ENCODE measurements at regions not wholly inside any gene's neighbourhood (a gene's known extent, or its start where the extent isn't known, plus 50 kb on each side); places are given as distances from the start of the nearest gene placed in this dataset.

DNA sequence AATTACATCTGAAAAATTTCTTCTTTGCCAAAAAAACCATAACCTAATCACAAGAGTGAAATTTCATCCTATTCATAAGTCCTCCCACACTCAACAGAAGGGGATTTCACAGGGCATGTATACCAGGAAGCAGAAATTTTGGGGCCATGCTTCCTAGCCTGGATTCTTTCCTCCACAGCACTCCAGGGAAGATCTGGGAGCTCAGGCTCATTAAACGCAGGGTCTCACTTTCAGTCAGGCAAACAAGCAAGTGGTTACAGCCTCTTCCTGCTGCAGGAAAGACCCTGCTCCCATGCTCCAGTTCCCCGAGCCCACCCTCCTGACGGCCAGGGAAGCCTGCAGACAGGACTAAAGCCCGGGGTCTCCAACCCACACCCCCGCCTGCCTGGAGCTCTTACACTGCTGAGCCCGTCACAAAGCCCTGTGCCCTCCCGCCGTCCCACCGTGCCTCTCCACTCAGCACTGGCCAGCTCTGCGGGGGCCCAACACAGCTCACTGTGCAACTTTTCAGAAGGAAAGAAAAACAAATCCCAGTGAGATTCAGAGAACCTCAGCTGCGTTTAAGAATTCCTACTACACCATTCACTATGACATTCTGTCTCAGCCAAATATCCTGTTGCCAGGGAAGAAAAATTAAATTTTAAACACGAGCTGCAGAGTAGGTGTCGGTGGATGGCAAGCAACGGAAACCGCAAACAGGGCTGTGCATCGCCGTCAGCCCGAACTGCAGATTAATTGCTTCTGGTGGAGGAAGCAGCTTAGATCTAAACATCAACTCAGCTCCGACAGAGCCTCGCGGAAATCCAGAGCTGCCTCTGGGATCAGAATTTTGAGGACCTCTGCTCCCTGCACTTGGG is 106.7 kb upstream of the SFSWAP start:
- TF ChIP-seq, protein P1, sequence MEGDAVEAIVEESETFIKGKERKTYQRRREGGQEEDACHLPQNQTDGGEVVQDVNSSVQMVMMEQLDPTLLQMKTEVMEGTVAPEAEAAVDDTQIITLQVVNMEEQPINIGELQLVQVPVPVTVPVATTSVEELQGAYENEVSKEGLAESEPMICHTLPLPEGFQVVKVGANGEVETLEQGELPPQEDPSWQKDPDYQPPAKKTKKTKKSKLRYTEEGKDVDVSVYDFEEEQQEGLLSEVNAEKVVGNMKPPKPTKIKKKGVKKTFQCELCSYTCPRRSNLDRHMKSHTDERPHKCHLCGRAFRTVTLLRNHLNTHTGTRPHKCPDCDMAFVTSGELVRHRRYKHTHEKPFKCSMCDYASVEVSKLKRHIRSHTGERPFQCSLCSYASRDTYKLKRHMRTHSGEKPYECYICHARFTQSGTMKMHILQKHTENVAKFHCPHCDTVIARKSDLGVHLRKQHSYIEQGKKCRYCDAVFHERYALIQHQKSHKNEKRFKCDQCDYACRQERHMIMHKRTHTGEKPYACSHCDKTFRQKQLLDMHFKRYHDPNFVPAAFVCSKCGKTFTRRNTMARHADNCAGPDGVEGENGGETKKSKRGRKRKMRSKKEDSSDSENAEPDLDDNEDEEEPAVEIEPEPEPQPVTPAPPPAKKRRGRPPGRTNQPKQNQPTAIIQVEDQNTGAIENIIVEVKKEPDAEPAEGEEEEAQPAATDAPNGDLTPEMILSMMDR (IDR thresholded peaks at IDR 0.05; ENCODE audit: control insufficient read depth, insufficient read depth, low read depth, low read length, missing control alignments) = no peak
- no peak for DNase-seq (ENCODE audit: low read depth)
- H3K4me3 ChIP-seq (ENCODE audit: control insufficient read depth, low read depth, low read length) = no peak overlapping the region

DNA sequence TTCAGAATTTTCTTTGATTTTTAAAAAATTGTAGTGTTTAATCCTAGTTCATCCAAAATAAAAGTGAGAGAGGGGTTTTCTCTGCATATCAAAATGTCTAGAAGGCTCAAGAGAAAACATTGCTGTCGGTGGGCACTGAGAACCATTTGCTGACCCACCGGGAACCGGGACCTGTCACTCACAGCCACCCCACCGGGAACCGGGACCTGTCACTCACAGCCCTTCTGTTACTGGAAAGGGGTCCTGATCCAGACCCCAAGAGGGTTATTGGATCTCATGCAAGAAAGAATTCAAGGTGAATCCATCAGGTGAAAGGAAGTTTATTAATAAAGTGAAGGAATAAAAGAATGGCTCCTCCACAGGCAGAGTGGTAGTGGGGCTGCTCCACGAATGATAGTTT is 106.0 kb upstream of the SFSWAP start:
- TF ChIP-seq, protein P1 (IDR thresholded peaks at IDR 0.05; ENCODE audit: control insufficient read depth, insufficient read depth, low read depth, low read length, missing control alignments) = no peak
- DNase-seq (ENCODE audit: low read depth) = no peak
- no peak overlapping the region for H3K4me3 ChIP-seq (ENCODE audit: control insufficient read depth, low read depth, low read length)

DNA sequence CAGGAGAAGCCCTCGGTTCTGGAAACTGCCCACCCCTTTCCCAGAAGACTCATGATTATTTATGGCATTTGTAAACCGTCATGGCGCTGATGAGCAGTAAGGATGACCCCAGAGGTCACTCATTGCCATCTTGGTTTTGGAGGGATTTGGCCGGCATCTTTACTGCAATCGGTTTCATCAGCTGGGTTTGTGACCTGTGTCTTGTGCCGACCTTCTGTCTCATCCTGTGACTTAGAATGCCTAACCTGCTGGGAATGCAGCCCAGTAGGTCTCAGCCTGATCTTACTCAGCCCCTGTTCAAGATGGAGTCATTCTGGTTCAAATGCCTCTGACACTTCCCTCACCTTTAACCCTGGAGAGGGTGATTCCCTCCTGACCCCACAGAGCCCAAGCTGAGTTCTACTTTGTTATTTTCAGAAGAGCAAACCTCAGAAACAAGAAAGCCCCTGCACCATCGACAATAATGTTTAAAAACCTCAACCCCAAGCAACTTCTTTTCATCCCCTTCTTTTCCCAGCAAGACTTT is 105.5 kb upstream of the SFSWAP start:
- no peak overlapping the region for H3K4me3 ChIP-seq (ENCODE audit: control insufficient read depth, low read depth, low read length)
- DNase-seq (ENCODE audit: low read depth) = no peak
- TF ChIP-seq, protein P1 (IDR thresholded peaks at IDR 0.05; ENCODE audit: control insufficient read depth, insufficient read depth, low read depth, low read length, missing control alignments) = no peak

DNA sequence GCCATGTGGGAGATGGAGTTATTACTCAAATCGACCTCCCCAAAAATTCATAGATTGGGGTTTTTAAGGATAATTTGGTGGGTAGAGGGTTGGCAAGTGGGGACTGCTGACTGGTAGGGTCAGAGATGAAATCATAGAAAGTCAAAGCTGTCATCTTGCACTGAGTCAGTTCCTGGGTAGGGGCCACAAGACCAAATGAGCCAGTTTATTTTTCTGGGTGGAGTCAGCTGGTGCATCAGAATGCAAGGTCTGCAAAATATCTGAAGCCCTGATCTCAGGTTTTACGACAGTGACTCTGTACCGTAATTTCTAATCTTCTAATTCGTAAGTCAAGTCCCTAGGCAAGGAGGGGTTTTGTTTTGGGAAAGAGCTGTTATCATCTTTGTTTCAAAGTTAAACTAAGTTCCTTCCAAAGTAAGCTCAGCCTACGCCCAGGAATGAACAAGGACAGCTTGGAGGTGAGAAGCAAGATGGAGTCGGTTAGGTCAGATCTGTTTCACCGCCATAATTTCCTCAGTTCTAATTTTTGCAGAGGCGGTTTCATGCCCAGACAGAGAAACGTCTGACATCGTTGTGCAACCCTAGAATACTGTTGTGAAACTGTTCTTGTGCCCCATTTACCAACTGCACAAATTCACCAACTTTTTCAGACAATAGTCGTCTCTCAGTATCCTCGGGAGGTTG is 104.5 kb upstream of the SFSWAP start:
- no peak overlapping the region for H3K4me3 ChIP-seq (ENCODE audit: control insufficient read depth, low read depth, low read length)
- TF ChIP-seq, protein P1 (IDR thresholded peaks at IDR 0.05; ENCODE audit: control insufficient read depth, insufficient read depth, low read depth, low read length, missing control alignments) = no peak
- DNase-seq (ENCODE audit: low read depth) = no peak

DNA sequence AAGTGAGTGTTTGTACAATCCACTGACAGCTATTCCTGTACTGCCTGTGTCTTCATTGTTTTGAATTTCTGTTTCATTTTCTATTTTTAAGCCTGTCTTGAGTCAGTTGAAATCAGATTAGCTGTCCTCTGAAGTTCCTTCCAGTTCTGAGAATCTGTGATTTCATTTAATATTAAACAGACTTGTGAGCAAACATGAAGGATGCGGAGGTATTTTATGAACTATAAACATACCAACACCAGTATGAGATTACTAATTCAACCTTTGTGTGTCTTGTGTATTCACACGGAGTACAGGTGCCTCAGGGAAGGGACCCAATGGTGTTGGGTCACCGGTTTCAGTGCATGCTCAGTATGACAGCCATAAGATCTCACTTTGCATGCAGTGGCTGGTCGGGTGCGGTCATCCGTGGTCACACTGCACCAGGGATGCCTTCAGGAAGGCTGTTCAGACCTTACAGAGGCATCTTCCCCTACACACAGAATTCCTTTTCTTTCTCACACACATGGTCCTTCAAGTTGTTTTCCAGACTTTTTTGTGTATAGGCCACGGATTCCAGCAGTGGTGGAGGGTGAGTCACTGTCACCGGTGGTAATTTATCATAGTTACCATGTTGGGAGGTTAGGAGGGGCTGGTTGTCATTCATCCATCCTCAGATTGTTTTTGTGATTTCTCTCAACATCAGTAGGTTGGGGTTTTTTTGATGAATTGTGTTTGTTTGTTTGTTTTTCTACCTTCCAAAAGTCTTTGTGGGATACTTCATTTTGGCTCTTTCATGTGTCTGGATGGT is 103.0 kb upstream of the SFSWAP start:
- no peak for DNase-seq (ENCODE audit: low read depth)
- TF ChIP-seq, protein P1 (IDR thresholded peaks at IDR 0.05; ENCODE audit: control insufficient read depth, insufficient read depth, low read depth, low read length, missing control alignments) = no peak
- H3K4me3 ChIP-seq (ENCODE audit: control insufficient read depth, low read depth, low read length) = no peak overlapping the region
